Pancreas (tissue), 10 donors: ENCODE measurements at regions not wholly inside any gene's neighbourhood (a gene's known extent, or its start where the extent isn't known, plus 50 kb on each side); places are given as distances from the start of the nearest gene placed in this dataset.

Experiments used
- ATAC-seq, 4 donors: fragments of 200-7000 bp; cut with Tn5 transposase; one replicate each; pipeline versions ENCODE4 v1.8.0 to v1.9.1; 2020; ENCODE audit warnings: mild to moderate bottlenecking in 4 of 4, moderate library complexity in 4 of 4
- DNase-seq, 6 donors: peaks; one replicate each; pipeline ENCODE4 v3.0.0-alpha.2; 2020
- FAIRE-seq: peaks from 2 replicates; lab custom pipeline; 2012; peaks lifted over from hg19 to GRCh38; lab: Jason Lieb, UNC
- H3K27ac ChIP-seq, 4 donors: fragments of 200-600 bp; sonication (generic); 1 replicate in 3 of 4; 2 replicates in 1 of 4; pipeline versions ENCODE4 v1.5.0 to v1.8.0; 2020
- H3K27me3 ChIP-seq, 4 donors: fragments of 200-600 bp; one replicate each; pipeline ENCODE4 v1.8.0; 2021
- H3K36me3 ChIP-seq, 3 donors: fragments of 200-600 bp; sonication (generic) in 1 of 3; one replicate each; pipeline versions ENCODE4 v1.5.0 to v1.8.0; 2020 to 2021
- H3K4me1 ChIP-seq, 3 donors: fragments of 200-600 bp; one replicate each; pipeline ENCODE4 v1.8.0; 2021
- H3K4me3 ChIP-seq, 4 donors: fragments of 200-600 bp; sonication (generic) in 2 of 4; one replicate each; pipeline versions ENCODE4 v1.5.0 to v1.8.0; 2020 to 2021
- H3K9me3 ChIP-seq, 4 donors: fragments of 200-600 bp; one replicate each; pipeline ENCODE4 v1.8.0; 2021
- WGBS, 2 donors: extraction: QIAGEN DNeasy Blood & Tissue Kit; methylation state at CpG; one replicate each; pipeline ENCODE4 v1.1.7; 2013; 5-methylcytosine and 5-hydroxymethylcytosine counted together
- intact Hi-C, 3 donors: fragments of 100-400 bp; cut with DNase I; formaldehyde crosslinking; loops; one replicate each; pipeline versions ENCODE4 v1.11.1 to v1.14.2; 2022
- TF ChIP-seq, protein P1 (sequence below), 4 donors: fragments of 200-600 bp; sonication (generic) in 3 of 4; IDR thresholded peaks; one replicate each; pipeline versions ENCODE4 v1.5.0 to v1.8.0; 2021; ENCODE audit warnings: antibody characterized with exemption in 4 of 4
- donor health status: healthy with polysubstance abuse.
- donor health status: DM: no; HTN: no; CAD: no; lungs with moderate emphysema.
- donor health status: DM: no; HTN: no; CAD: no.
- donor health status: control.
- donor health status: control.
- donor health status: Bipolar disorder and iron deficiency.
- donor health status: DM: yes; HTN: yes; CAD: no.
- donor health status: DM: no; HTN: no; CAD: no.
- donor health status: DM: no; HTN: no; CAD: no.
- donor health status: DM: yes; HTN: yes; CAD: no.

DNA sequence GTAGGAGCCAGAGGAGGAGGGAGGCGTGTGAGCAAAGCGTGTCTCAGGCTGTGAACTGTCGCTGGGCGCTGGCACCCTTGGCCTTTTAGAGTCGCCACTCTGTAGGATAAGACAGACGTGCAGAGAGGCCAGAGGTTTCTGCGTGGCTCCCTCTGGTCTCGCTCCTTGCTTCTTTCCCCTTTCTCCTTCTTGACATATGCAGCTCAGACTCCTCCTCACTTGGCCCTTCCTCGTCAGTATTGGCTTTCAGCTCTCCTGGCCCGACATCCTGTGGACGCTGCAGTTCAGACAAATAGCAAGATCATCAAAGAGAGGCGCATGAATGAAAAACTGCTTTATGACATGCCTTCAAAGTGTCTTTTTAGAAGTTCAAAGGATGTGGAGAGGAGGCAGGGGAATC lies 116.8 kb upstream of the SPRY4 start:
- WGBS, 2 donors, result 32 to 42% methylated on average over 12 of the region's 12 CpGs
- TF ChIP-seq, protein P1, sequence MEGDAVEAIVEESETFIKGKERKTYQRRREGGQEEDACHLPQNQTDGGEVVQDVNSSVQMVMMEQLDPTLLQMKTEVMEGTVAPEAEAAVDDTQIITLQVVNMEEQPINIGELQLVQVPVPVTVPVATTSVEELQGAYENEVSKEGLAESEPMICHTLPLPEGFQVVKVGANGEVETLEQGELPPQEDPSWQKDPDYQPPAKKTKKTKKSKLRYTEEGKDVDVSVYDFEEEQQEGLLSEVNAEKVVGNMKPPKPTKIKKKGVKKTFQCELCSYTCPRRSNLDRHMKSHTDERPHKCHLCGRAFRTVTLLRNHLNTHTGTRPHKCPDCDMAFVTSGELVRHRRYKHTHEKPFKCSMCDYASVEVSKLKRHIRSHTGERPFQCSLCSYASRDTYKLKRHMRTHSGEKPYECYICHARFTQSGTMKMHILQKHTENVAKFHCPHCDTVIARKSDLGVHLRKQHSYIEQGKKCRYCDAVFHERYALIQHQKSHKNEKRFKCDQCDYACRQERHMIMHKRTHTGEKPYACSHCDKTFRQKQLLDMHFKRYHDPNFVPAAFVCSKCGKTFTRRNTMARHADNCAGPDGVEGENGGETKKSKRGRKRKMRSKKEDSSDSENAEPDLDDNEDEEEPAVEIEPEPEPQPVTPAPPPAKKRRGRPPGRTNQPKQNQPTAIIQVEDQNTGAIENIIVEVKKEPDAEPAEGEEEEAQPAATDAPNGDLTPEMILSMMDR (IDR thresholded peaks at IDR 0.05), result no peak

GRCh38 chr5:142439207-142439860 lies 114.5 kb upstream of the SPRY4 start:
- Histone ChIP-seq H3K27me3 (no peaks in the 10 kb centered on the region), H3K4me3 (no peak overlapping the region), H3K27ac (no peak overlapping the region), H3K4me1 (no peaks in the 10 kb centered on the region), H3K36me3 (no peaks in the 10 kb centered on the region), H3K9me3 (no peaks in the 10 kb centered on the region)
- TF ChIP-seq, protein P1 (IDR thresholded peaks at IDR 0.05), result no peak
- DNase-seq, result no peak
- 62 to 75% methylated on average over 7 of the region's 7 CpGs for WGBS, 2 donors
- peak in 2 of 4 donors; percentile 20 to 34 for ATAC-seq
- no peak for FAIRE-seq
- intact Hi-C loops, result no loop called here

More for the DNA sequence above, 116.8 kb upstream of the SPRY4 start:
- ATAC-seq (peak in 1 of 4 donors; percentile 32), FAIRE-seq (no peak), DNase-seq (no peak)
- Histone ChIP-seq H3K4me3 (no peak overlapping the region), H3K36me3 (no peaks in the 10 kb centered on the region), H3K27ac (no peak overlapping the region), H3K27me3 (no peaks in the 10 kb centered on the region), H3K4me1 (no peaks in the 10 kb centered on the region), H3K9me3 (no peaks in the 10 kb centered on the region)
- intact Hi-C loops, result no loop called here

DNA sequence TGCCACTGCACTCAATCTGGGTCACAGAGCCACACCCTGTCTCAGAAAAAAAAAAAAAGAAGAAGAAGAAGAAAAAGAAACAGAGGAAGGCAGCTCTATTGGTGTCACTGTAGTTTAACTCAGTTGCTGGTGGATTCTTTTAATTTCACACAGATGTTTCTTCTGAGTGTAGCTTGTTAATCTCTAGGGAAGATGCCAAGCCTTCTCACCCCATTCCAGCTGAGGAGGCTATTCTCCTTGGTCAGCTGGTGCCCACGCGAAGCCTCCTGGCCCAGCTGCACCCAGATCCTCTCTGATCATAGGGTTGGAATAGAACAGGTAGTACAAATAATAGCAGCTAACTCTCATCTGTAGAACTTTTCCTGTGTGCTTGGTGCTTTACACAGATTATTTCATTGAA lies 113.8 kb upstream of the SPRY4 start:
- Histone ChIP-seq H3K36me3 (no peaks in the 10 kb centered on the region), H3K9me3 (no peaks in the 10 kb centered on the region), H3K27me3 (no peaks in the 10 kb centered on the region), H3K27ac (no peak overlapping the region), H3K4me3 (no peak overlapping the region), H3K4me1 (no peaks in the 10 kb centered on the region)
- intact Hi-C loops, result no loop called here
- DNase-seq (no peak), FAIRE-seq (no peak), ATAC-seq (no peak)
- TF ChIP-seq, protein P1 (IDR thresholded peaks at IDR 0.05), result no peak
- 65 to 75% methylated on average over 2 of the region's 2 CpGs for WGBS, 2 donors

DNA sequence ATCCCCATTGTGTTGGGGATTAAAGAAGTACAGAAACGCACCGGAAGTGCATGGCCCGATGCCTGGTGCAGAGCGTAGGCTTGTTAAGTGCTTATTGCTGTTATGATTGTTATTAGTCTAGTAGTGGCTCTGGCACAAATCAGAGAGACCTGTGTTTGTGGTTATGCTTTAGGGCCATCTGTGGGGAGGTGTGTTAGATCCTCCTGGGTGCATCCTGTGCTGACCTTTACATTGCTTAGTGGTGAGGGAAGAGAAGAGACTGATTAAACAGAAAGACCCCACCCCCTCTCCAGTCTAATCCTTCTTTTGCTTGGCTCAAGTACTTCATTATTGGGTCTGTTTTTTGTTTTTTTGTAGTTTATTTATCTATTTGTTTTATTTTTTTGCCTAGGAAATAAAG lies 112.7 kb upstream of the SPRY4 start:
- H3K4me1 ChIP-seq, result no peaks in the 10 kb centered on the region
- TF ChIP-seq, protein P1 (IDR thresholded peaks at IDR 0.05), result no peak
- no peak overlapping the region for H3K4me3 ChIP-seq
- no peak overlapping the region for H3K27ac ChIP-seq
- no peaks in the 10 kb centered on the region for H3K9me3 ChIP-seq
- DNase-seq (no peak), ATAC-seq (no peak), FAIRE-seq (no peak)
- no peaks in the 10 kb centered on the region for H3K36me3 ChIP-seq
- H3K27me3 ChIP-seq, result no peaks in the 10 kb centered on the region
- intact Hi-C loops, result no loop called here
- WGBS, 2 donors, result 83 to 91% methylated on average over 4 of the region's 4 CpGs

GRCh38 chr5:142435410-142436115 lies 110.7 kb upstream of the SPRY4 start:
- Histone ChIP-seq H3K27ac (no peak overlapping the region), H3K4me1 (no peaks in the 10 kb centered on the region), H3K27me3 (no peaks in the 10 kb centered on the region), H3K4me3 (no peak overlapping the region), H3K9me3 (no peaks in the 10 kb centered on the region), H3K36me3 (no peaks in the 10 kb centered on the region)
- intact Hi-C loops, result no loop called here
- TF ChIP-seq, protein P1 (IDR thresholded peaks at IDR 0.05), result no peak
- WGBS, 2 donors, result 76% methylated on average over 9 of the region's 9 CpGs
- DNase-seq, result no peak
- no peak for FAIRE-seq
- ATAC-seq, result no peak
